ENCODE measurements at regions not wholly inside any gene's neighbourhood (a gene's known extent, or its start where the extent isn't known, plus 50 kb on each side); places are given as distances from the start of the nearest gene placed in this dataset.

DNA sequence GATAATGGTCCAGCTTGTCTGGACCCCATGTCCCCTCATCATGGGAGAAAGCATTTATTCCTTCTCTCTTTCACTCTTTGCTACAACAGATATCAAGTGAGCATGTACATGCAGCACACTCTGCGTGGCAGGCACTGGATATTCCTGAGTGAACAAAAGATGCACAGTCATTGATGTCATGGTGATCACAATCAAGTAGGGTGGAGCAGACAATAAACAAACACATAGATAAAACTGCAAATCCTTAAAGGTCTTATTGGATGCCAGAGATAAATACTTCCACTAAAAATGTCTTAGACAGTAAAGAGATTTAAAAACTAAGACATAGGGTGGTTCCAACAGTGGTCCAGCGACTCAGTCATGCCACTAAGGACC, 178.0 kb downstream of the ZC3H11B start:
- H3K4me1 ChIP-seq (ENCODE audit: control insufficient read depth, extremely low read depth, insufficient read depth, low read length): no peaks in the 10 kb centered on the region
- H3K4me3 ChIP-seq (ENCODE audit: control insufficient read depth in 2 of 3, extremely low read depth in 1 of 3, insufficient read depth in 2 of 3, low read depth in 1 of 3, low read length in 3 of 3): no peak overlapping the region
- H3K9me1 ChIP-seq (ENCODE audit: control insufficient read depth, extremely low read depth, insufficient read depth, low read length): no peaks in the 10 kb centered on the region
- no peak overlapping the region for H2AFZ ChIP-seq (ENCODE audit: control insufficient read depth, low read length)
- no peak overlapping the region for H3K9ac ChIP-seq (ENCODE audit: control insufficient read depth, extremely low read depth, insufficient read depth, low read length)
- no peaks in the 10 kb centered on the region for H3K27me3 ChIP-seq (ENCODE audit: control insufficient read depth, extremely low read depth, insufficient read depth, low read length)
- FAIRE-seq (no peak), DNase-seq (ENCODE audit: low read depth, low spot score) (no peak)
- H3K27ac ChIP-seq (ENCODE audit: control insufficient read depth, insufficient read depth, low read length): no peak overlapping the region
- H3K36me3 ChIP-seq (ENCODE audit: control insufficient read depth in 2 of 2, extremely low read depth in 1 of 2, insufficient read depth in 2 of 2, low read length in 2 of 2): no peaks in the 10 kb centered on the region
- no peak overlapping the region for H3K4me2 ChIP-seq (ENCODE audit: control insufficient read depth, extremely low read depth, insufficient read depth, low read depth, low read length)
- no peaks in the 10 kb centered on the region for H3K79me2 ChIP-seq (ENCODE audit: control insufficient read depth, insufficient read depth, low read length)
- TF ChIP-seq, protein P1, sequence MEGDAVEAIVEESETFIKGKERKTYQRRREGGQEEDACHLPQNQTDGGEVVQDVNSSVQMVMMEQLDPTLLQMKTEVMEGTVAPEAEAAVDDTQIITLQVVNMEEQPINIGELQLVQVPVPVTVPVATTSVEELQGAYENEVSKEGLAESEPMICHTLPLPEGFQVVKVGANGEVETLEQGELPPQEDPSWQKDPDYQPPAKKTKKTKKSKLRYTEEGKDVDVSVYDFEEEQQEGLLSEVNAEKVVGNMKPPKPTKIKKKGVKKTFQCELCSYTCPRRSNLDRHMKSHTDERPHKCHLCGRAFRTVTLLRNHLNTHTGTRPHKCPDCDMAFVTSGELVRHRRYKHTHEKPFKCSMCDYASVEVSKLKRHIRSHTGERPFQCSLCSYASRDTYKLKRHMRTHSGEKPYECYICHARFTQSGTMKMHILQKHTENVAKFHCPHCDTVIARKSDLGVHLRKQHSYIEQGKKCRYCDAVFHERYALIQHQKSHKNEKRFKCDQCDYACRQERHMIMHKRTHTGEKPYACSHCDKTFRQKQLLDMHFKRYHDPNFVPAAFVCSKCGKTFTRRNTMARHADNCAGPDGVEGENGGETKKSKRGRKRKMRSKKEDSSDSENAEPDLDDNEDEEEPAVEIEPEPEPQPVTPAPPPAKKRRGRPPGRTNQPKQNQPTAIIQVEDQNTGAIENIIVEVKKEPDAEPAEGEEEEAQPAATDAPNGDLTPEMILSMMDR (optimal IDR thresholded peaks at IDR 0.05 in 1 of 3, IDR thresholded peaks at IDR 0.05 in 1 of 3, conservative IDR thresholded peaks at IDR 0.05 in 1 of 3; ENCODE audit: extremely low read depth in 1 of 3, insufficient read depth in 2 of 3, low read length in 3 of 3): no peak
- no peak for TF ChIP-seq EZH2 (IDR thresholded peaks at IDR 0.05; ENCODE audit: low read length)
- H3K9me3 ChIP-seq (ENCODE audit: control insufficient read depth, low read depth, low read length): no peaks in the 10 kb centered on the region
- no peaks in the 10 kb centered on the region for H4K20me1 ChIP-seq (ENCODE audit: control insufficient read depth, extremely low read depth, insufficient read depth, low read length)
- dilution Hi-C loops (cut with MboI; ENCODE audit: extremely low pct_ligation_motif_present, low sequenced_read_pairs): no loop called here

DNA sequence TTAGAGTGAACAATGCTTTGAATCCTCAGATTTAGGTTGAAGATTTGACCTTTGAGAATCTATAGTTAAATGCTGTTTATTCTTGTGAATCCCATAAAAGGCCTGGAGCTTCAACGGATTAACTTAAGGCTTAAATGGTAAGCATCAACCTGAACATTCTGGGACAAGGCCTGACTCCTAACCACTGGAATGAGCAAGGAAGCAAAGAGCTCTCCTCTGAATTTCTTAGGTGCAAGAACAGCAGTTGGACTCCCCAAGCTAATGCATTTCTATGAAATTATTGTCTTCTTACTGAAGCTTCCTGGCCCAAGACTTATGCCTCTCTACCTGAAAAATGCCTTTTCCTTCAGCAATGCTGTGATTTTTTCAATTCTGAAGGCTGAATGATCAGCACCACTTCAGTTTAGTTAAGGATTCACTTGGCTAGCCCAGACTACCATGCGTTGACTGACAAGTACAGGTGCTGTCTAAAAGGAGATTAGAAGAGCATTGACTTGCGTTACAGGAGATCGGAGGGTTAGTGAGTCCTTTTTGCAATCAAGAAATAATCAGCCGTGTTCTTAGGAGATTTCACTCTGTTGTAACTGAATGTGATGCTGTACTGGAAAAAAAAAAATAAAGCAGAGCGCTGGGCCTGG, 178.5 kb downstream of the ZC3H11B start:
- Histone ChIP-seq H3K4me3 (ENCODE audit: control insufficient read depth in 2 of 3, extremely low read depth in 1 of 3, insufficient read depth in 2 of 3, low read depth in 1 of 3, low read length in 3 of 3) (no peak overlapping the region), H4K20me1 (ENCODE audit: control insufficient read depth, extremely low read depth, insufficient read depth, low read length) (no peaks in the 10 kb centered on the region), H3K9me3 (ENCODE audit: control insufficient read depth, low read depth, low read length) (no peaks in the 10 kb centered on the region), H3K79me2 (ENCODE audit: control insufficient read depth, insufficient read depth, low read length) (no peaks in the 10 kb centered on the region), H3K9me1 (ENCODE audit: control insufficient read depth, extremely low read depth, insufficient read depth, low read length) (no peaks in the 10 kb centered on the region), H3K4me1 (ENCODE audit: control insufficient read depth, extremely low read depth, insufficient read depth, low read length) (no peaks in the 10 kb centered on the region), H3K27me3 (ENCODE audit: control insufficient read depth, extremely low read depth, insufficient read depth, low read length) (no peaks in the 10 kb centered on the region), H3K27ac (ENCODE audit: control insufficient read depth, insufficient read depth, low read length) (no peak overlapping the region), H3K9ac (ENCODE audit: control insufficient read depth, extremely low read depth, insufficient read depth, low read length) (no peak overlapping the region), H3K36me3 (ENCODE audit: control insufficient read depth in 2 of 2, extremely low read depth in 1 of 2, insufficient read depth in 2 of 2, low read length in 2 of 2) (no peaks in the 10 kb centered on the region), H2AFZ (ENCODE audit: control insufficient read depth, low read length) (no peak overlapping the region), H3K4me2 (ENCODE audit: control insufficient read depth, extremely low read depth, insufficient read depth, low read depth, low read length) (no peak overlapping the region)
- FAIRE-seq (no peak), DNase-seq (ENCODE audit: low read depth, low spot score) (no peak)
- TF ChIP-seq EZH2 (IDR thresholded peaks at IDR 0.05; ENCODE audit: low read length): no peak
- TF ChIP-seq, protein P1 (optimal IDR thresholded peaks at IDR 0.05 in 1 of 3, IDR thresholded peaks at IDR 0.05 in 1 of 3, conservative IDR thresholded peaks at IDR 0.05 in 1 of 3; ENCODE audit: extremely low read depth in 1 of 3, insufficient read depth in 2 of 3, low read length in 3 of 3): no peak
- dilution Hi-C loops (cut with MboI; ENCODE audit: extremely low pct_ligation_motif_present, low sequenced_read_pairs): no loop called here
